OCI-LY1 (cell line): ENCODE measurements at regions not wholly inside any gene's neighbourhood (a gene's known extent, or its start where the extent isn't known, plus 50 kb on each side); places are given as distances from the start of the nearest gene placed in this dataset.

Source experiments
- H2AFZ ChIP-seq: fragments of 200-600 bp; sonication (generic), shearing (Covaris generic); 2 replicates; pipeline ENCODE4 v1.6.0; 2014; ENCODE audit warnings: antibody characterized with exemption, mild to moderate bottlenecking, low read length
- H3F3A ChIP-seq: fragments of 200-600 bp; sonication (generic), shearing (Covaris generic); 2 replicates; pipeline ENCODE4 v1.6.0; 2014; ENCODE audit warnings: mild to moderate bottlenecking, antibody characterized with exemption, low read length, moderate library complexity; ENCODE audit not compliant: insufficient read depth
- H3K27ac ChIP-seq: fragments of 200-600 bp; sonication (generic); 2 replicates; pipeline ENCODE4 v1.5.1; 2014; ENCODE audit warnings: low read length, mixed run types, mild to moderate bottlenecking, low read depth; ENCODE audit not compliant: poor library complexity, severe bottlenecking
- H3K27me3 ChIP-seq: fragments of 200-600 bp; sonication (generic); 2 replicates; pipeline ENCODE4 v1.6.0; 2014; ENCODE audit warnings: antibody characterized with exemption, mild to moderate bottlenecking, low read length, moderate library complexity; ENCODE audit not compliant: insufficient read depth
- H3K36me3 ChIP-seq: fragments of 200-600 bp; sonication (generic); 2 replicates; pipeline ENCODE4 v1.6.1; 2014; ENCODE audit warnings: mild to moderate bottlenecking, antibody characterized with exemption, low read length, moderate library complexity, mixed read lengths; ENCODE audit not compliant: insufficient read depth
- H3K4me1 ChIP-seq: fragments of 200-600 bp; sonication (generic); 2 replicates; pipeline ENCODE4 v1.5.1; 2014; ENCODE audit warnings: mild to moderate bottlenecking, low read length, moderate library complexity; ENCODE audit not compliant: insufficient read depth, severe bottlenecking
- H3K4me2 ChIP-seq: fragments of 200-600 bp; sonication (generic), shearing (Covaris generic); 2 replicates; pipeline ENCODE4 v1.6.1; 2014; ENCODE audit warnings: low read length
- H3K4me3 ChIP-seq: fragments of 200-600 bp; sonication (generic); 2 replicates; pipeline ENCODE4 v1.5.1; 2014; ENCODE audit warnings: low read length, low read depth, mild to moderate bottlenecking, mixed read lengths; ENCODE audit not compliant: poor library complexity, severe bottlenecking
- H3K79me2 ChIP-seq: fragments of 200-600 bp; shearing (Covaris generic); 2 replicates; pipeline ENCODE4 v1.6.1; 2016; ENCODE audit warnings: mixed run types, low read length, mixed read lengths; ENCODE audit not compliant: insufficient read depth
- H3K9ac ChIP-seq: fragments of 200-600 bp; sonication (generic), shearing (Covaris generic); 2 replicates; pipeline ENCODE4 v1.6.1; 2014; ENCODE audit warnings: mild to moderate bottlenecking, low read length, mixed read lengths
- H3K9me2 ChIP-seq: fragments of 200-600 bp; sonication (generic), shearing (Covaris generic); 2 replicates; pipeline ENCODE4 v1.6.1; 2014; ENCODE audit warnings: low read depth, mild to moderate bottlenecking, low read length, mixed read lengths
- H3K9me3 ChIP-seq: fragments of 200-600 bp; shearing (Covaris generic); 2 replicates; pipeline ENCODE4 v1.6.1; 2014; ENCODE audit warnings: low read length, mixed read lengths
- H4K20me1 ChIP-seq: fragments of 200-600 bp; sonication (generic), shearing (Covaris generic); 2 replicates; pipeline ENCODE4 v1.6.0; 2016; ENCODE audit warnings: mild to moderate bottlenecking, low read length; ENCODE audit not compliant: insufficient read depth
- CTCF ChIP-seq: fragments of 200-600 bp; sonication (generic), shearing (Covaris generic); IDR thresholded peaks from 2 replicates; pipeline ENCODE4 v1.5.1; 2017; ENCODE audit warnings: mild to moderate bottlenecking, antibody characterized with exemption, low read length, moderate library complexity, mixed read lengths
- EZH2 ChIP-seq: fragments of 200-600 bp; sonication (generic), shearing (Covaris generic); IDR thresholded peaks from 2 replicates; pipeline ENCODE4 v1.8.0; 2017; ENCODE audit warnings: borderline replicate concordance, mixed run types, mild to moderate bottlenecking, antibody characterized with exemption, low read length, moderate library complexity, mixed read lengths

- no peaks in the 10 kb centered on the region for H3K79me2 ChIP-seq
- H2AFZ ChIP-seq, result no peak overlapping the region
- H3K4me1 ChIP-seq, result no peaks in the 10 kb centered on the region
- TF ChIP-seq CTCF (no peak), EZH2 (no peak)
- H4K20me1 ChIP-seq, result no peaks in the 10 kb centered on the region
- H3K36me3 ChIP-seq, result no peaks in the 10 kb centered on the region
- H3K9me3 ChIP-seq, result no peaks in the 10 kb centered on the region
- H3K9ac ChIP-seq, result no peak overlapping the region
- no peaks in the 10 kb centered on the region; the same call in 1 of the 2 replicates for H3F3A ChIP-seq
- H3K4me3 ChIP-seq, result no peak overlapping the region
- no peaks in the 10 kb centered on the region for H3K9me2 ChIP-seq
- no peaks in the 10 kb centered on the region for H3K27me3 ChIP-seq
- H3K27ac ChIP-seq, result no peak overlapping the region
- H3K4me2 ChIP-seq, result no peak overlapping the region
These were observed 151.7 kb upstream of the POU5F2 start for GRCh38 chr5:93893075-93893474.

- Histone ChIP-seq H3K27me3 (no peaks in the 10 kb centered on the region), H3K9me2 (no peaks in the 10 kb centered on the region), H3K4me2 (no peak overlapping the region), H2AFZ (no peak overlapping the region), H3F3A (no peaks in the 10 kb centered on the region), H3K9ac (no peak overlapping the region), H3K4me1 (no peaks in the 10 kb centered on the region), H3K36me3 (no peaks in the 10 kb centered on the region), H3K9me3 (no peaks in the 10 kb centered on the region), H3K4me3 (no peak overlapping the region), H4K20me1 (no peaks in the 10 kb centered on the region), H3K27ac (no peak overlapping the region), H3K79me2 (no peaks in the 10 kb centered on the region)
- TF ChIP-seq EZH2 (no peak), CTCF (no peak)
These were observed 151.1 kb upstream of the POU5F2 start for GRCh38 chr5:93892481-93892880.

- Histone ChIP-seq H3F3A (no peaks in the 10 kb centered on the region), H3K79me2 (no peaks in the 10 kb centered on the region), H4K20me1 (no peaks in the 10 kb centered on the region), H3K4me2 (no peak overlapping the region), H2AFZ (no peak overlapping the region), H3K4me1 (peaks cover 3% of the 10 kb centered on the region), H3K9me2 (no peaks in the 10 kb centered on the region), H3K9ac (no peak overlapping the region), H3K4me3 (no peak overlapping the region), H3K9me3 (no peaks in the 10 kb centered on the region), H3K27ac (no peak overlapping the region), H3K36me3 (no peaks in the 10 kb centered on the region), H3K27me3 (no peaks in the 10 kb centered on the region)
- TF ChIP-seq EZH2, result no peak
- TF ChIP-seq CTCF, result no peak
These were observed 150.4 kb upstream of the POU5F2 start for GRCh38 chr5:93891491-93892480.
